H1 (cell line): ENCODE measurements at regions not wholly inside any gene's neighbourhood (a gene's known extent, or its start where the extent isn't known, plus 50 kb on each side); places are given as distances from the start of the nearest gene placed in this dataset.

Experiments used
- ASH2L ChIP-seq: fragments of 200-600, 300-600 bp; sonication (generic); IDR thresholded peaks from one replicate; pipeline ENCODE4 v1.7.1; 2017; ENCODE audit warnings: low read length
- CTCF ChIP-seq, 3 experiments: IDR thresholded peaks; 1 replicate in 2 of 3; 2 replicates in 1 of 3; pipeline versions ENCODE4 v1.5.1 to v1.6.1; 2011; ENCODE audit warnings: low read length in 3 of 3, mild to moderate bottlenecking in 3 of 3, inconsistent platforms in 2 of 3, low read depth in 1 of 3, moderate library complexity in 1 of 3; ENCODE audit not compliant: insufficient read depth in 1 of 3; ENCODE audit errors: control extremely low read depth in 1 of 3
- RAD21 ChIP-seq, 2 experiments: IDR thresholded peaks in 1 of 2; conservative IDR thresholded peaks in 1 of 2; 2 replicates each; pipeline ENCODE4 v1.6.1; 2011; ENCODE audit warnings: low read depth in 2 of 2, low read length in 2 of 2, improper control_type of control experiment in 1 of 2, inconsistent platforms in 1 of 2, mild to moderate bottlenecking in 1 of 2, moderate library complexity in 1 of 2
- SP1 ChIP-seq: IDR thresholded peaks from 2 replicates; pipeline ENCODE4 v1.6.1; 2011; ENCODE audit warnings: low read depth, low read length
- TAF1 ChIP-seq: IDR thresholded peaks from 2 replicates; pipeline ENCODE4 v1.6.1; 2011; ENCODE audit warnings: mild to moderate bottlenecking, low read depth, low read length

- TF ChIP-seq RAD21 (IDR thresholded peaks at IDR 0.05 in 1 of 2, conservative IDR thresholded peaks at IDR 0.05 in 1 of 2; ENCODE audit: low read depth in 2 of 2, low read length in 2 of 2) (no peak), CTCF (IDR thresholded peaks at IDR 0.05; ENCODE audit: control extremely low read depth in 1 of 3, insufficient read depth in 1 of 3, low read depth in 1 of 3, low read length in 3 of 3) (no peak), TAF1 (no peak), SP1 (no peak), ASH2L (no peak)
Observed at GRCh38 chr4:19562456-19562855, 689.2 kb upstream of the SLIT2 start.
